ENCODE measurements at regions not wholly inside any gene's neighbourhood (a gene's known extent, or its start where the extent isn't known, plus 50 kb on each side); places are given as distances from the start of the nearest gene placed in this dataset.
A peak's percentile ranks its signal among the peaks of the same experiment; 100 is the strongest.

DNA sequence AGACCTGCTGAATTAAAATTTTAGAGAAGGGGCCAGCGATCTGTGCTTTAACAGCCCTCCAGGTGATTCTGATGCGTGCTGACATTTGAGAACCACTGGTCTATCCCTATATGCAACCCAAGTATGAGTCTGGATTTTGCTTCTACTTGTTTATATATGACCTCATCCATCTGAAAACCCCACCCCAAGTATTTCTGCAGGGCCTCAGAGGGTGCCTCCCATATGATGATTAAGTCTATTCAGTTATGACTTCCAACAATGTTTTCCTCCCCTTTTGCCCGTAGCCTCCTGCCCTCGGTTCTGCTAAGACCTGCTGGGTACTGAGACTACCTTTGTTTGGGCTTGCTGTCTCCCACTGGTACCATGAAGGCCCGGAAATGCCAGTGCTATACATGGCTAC is 376.0 kb upstream of the SMARCA2 start:
- Histone ChIP-seq H3K4me2 (ENCODE audit: control insufficient read depth, extremely low read depth, insufficient read depth, low read depth, low read length) (peak overlapping the region; percentile 11), H3K4me3 (ENCODE audit: control insufficient read depth in 2 of 3, extremely low read depth in 1 of 3, insufficient read depth in 2 of 3, low read depth in 1 of 3, low read length in 3 of 3) (no peak overlapping the region), H3K36me3 (ENCODE audit: control insufficient read depth in 2 of 2, extremely low read depth in 1 of 2, insufficient read depth in 2 of 2, low read length in 2 of 2) (no peaks in the 10 kb centered on the region), H3K9me1 (ENCODE audit: control insufficient read depth, extremely low read depth, insufficient read depth, low read length) (no peaks in the 10 kb centered on the region), H4K20me1 (ENCODE audit: control insufficient read depth, extremely low read depth, insufficient read depth, low read length) (no peaks in the 10 kb centered on the region), H3K9me3 (ENCODE audit: control insufficient read depth, low read depth, low read length) (no peaks in the 10 kb centered on the region), H3K9ac (ENCODE audit: control insufficient read depth, extremely low read depth, insufficient read depth, low read length) (no peak overlapping the region), H3K27ac (ENCODE audit: control insufficient read depth, insufficient read depth, low read length) (no peak overlapping the region), H2AFZ (ENCODE audit: control insufficient read depth, low read length) (no peak overlapping the region), H3K4me1 (ENCODE audit: control insufficient read depth, extremely low read depth, insufficient read depth, low read length) (peaks cover 2% of the 10 kb centered on the region), H3K79me2 (ENCODE audit: control insufficient read depth, insufficient read depth, low read length) (no peaks in the 10 kb centered on the region), H3K27me3 (ENCODE audit: control insufficient read depth, extremely low read depth, insufficient read depth, low read length) (no peaks in the 10 kb centered on the region)
- FAIRE-seq (peak; percentile 41), DNase-seq (ENCODE audit: low read depth, low spot score) (peak; percentile 21)
- dilution Hi-C loops (cut with MboI; ENCODE audit: extremely low pct_ligation_motif_present, low sequenced_read_pairs): no loop called here
- TF ChIP-seq EZH2 (IDR thresholded peaks at IDR 0.05; ENCODE audit: low read length) (no peak), CTCF (optimal IDR thresholded peaks at IDR 0.05 in 1 of 3, IDR thresholded peaks at IDR 0.05 in 1 of 3, conservative IDR thresholded peaks at IDR 0.05 in 1 of 3; ENCODE audit: extremely low read depth in 1 of 3, insufficient read depth in 2 of 3, low read length in 3 of 3) (no peak)

DNA sequence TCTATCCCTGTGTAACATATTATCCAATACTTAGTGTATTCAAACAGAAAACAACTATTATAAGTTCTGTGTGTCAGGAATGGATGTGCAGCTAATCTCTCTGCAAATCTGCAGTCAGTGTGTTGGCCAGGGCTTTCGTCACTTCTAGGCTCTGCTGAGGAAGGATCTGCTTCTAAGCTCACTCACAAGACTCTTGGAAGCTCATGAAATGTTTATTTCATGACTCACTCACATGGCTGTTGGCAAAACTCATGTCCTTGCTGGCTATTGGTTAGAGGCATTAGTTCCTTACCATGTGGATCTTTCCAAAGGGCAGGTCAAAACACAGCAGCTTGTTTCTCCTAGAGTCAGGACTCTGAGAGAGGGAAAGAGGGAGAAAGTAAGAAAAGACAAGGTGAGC is 367.4 kb upstream of the SMARCA2 start:
- peak; percentile 38 for DNase-seq (ENCODE audit: low read depth, low spot score)

More for the DNA sequence above, 367.4 kb upstream of the SMARCA2 start:
- no peaks in the 10 kb centered on the region for H3K9me3 ChIP-seq (ENCODE audit: control insufficient read depth, low read depth, low read length)
- H2AFZ ChIP-seq (ENCODE audit: control insufficient read depth, low read length): peak overlapping the region; percentile 34
- H3K27ac ChIP-seq (ENCODE audit: control insufficient read depth, insufficient read depth, low read length): no peak overlapping the region
- no peaks in the 10 kb centered on the region for H3K27me3 ChIP-seq (ENCODE audit: control insufficient read depth, extremely low read depth, insufficient read depth, low read length)
- H3K4me3 ChIP-seq (ENCODE audit: control insufficient read depth in 2 of 3, extremely low read depth in 1 of 3, insufficient read depth in 2 of 3, low read depth in 1 of 3, low read length in 3 of 3): no peak overlapping the region
- TF ChIP-seq CTCF (optimal IDR thresholded peaks at IDR 0.05 in 1 of 3, IDR thresholded peaks at IDR 0.05 in 1 of 3, conservative IDR thresholded peaks at IDR 0.05 in 1 of 3; ENCODE audit: extremely low read depth in 1 of 3, insufficient read depth in 2 of 3, low read length in 3 of 3) (no peak), EZH2 (IDR thresholded peaks at IDR 0.05; ENCODE audit: low read length) (no peak)
- H3K9ac ChIP-seq (ENCODE audit: control insufficient read depth, extremely low read depth, insufficient read depth, low read length): no peak overlapping the region
- H3K36me3 ChIP-seq (ENCODE audit: control insufficient read depth in 2 of 2, extremely low read depth in 1 of 2, insufficient read depth in 2 of 2, low read length in 2 of 2): no peaks in the 10 kb centered on the region
- no peaks in the 10 kb centered on the region for H3K79me2 ChIP-seq (ENCODE audit: control insufficient read depth, insufficient read depth, low read length)
- peak overlapping the region; percentile 58 for H3K4me2 ChIP-seq (ENCODE audit: control insufficient read depth, extremely low read depth, insufficient read depth, low read depth, low read length)
- no peaks in the 10 kb centered on the region for H4K20me1 ChIP-seq (ENCODE audit: control insufficient read depth, extremely low read depth, insufficient read depth, low read length)
- dilution Hi-C loops (cut with MboI; ENCODE audit: extremely low pct_ligation_motif_present, low sequenced_read_pairs): no loop called here
- peak; percentile 95 for FAIRE-seq
- no peaks in the 10 kb centered on the region for H3K9me1 ChIP-seq (ENCODE audit: control insufficient read depth, extremely low read depth, insufficient read depth, low read length)
- H3K4me1 ChIP-seq (ENCODE audit: control insufficient read depth, extremely low read depth, insufficient read depth, low read length): peaks cover 8% of the 10 kb centered on the region
